Stimulated activated CD4-positive, alpha-beta T cell treated with anti-CD3 and anti-CD28 coated beads, TNF-alpha, amount 100 ng/mL, for 4 hours (primary cell): ENCODE measurements at regions not wholly inside any gene's neighbourhood (a gene's known extent, or its start where the extent isn't known, plus 50 kb on each side); places are given as distances from the start of the nearest gene placed in this dataset.
"Not testable (repeated sequence)": the region's sequence is repeated elsewhere in the genome, so short reads cannot be mapped to it uniquely, and the experiment has no call there.

ENCODE experiments used
- DNase-seq, 3 experiments: peaks; one replicate each; pipeline ENCODE4 v3.0.0-alpha.2; 2020; ENCODE audit warnings: low read depth in 3 of 3

DNA sequence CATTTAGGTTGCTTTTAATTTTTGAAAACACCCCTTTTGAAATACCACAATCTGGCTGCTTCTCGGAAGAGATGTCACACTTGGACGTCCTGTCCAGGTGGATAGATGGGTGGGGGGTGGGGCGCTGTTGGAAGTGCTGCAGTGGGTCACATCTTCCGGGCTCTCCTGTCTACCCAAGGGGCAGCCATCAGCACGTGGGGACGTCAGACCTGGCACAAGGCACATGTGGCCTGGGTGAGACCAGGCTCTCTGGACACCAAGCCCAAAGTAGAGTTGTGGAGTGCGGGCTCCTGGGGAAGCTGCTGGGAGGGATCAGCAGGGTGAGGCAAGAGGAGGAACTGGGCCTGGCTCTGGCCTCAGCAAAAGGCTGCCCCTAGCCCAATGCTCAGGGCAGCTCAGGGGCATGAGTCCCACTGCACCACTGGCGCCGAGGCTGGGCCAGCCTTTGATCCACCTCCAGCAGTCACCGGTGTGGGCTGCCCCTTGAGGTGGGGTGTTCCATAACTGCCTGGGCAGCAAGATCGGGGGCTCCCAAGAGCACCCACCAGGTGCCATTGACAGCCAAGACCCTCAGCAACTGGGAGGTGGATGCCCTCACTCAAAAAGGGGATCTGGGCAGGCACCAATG, 68.6 kb upstream of the CCND1 start:
- no peak for DNase-seq

DNA sequence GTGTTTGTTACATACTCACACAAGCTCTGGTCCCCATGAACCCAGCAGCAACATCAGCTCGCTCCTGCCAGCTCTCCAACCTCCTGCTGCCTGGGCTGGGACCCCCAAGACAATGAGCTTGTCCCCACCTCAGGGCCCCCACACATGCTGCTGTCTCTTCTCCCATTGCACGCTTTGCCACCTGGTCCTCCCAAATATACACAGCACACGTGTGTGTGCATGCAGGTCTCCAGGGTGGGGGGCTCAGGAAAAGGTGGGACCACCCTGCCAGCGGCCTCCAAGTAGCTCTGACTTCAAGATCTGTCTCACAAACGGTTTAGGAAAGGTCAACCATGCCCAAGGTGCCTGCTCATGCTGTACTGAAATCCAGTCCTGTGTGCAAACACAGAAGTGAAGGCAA, 68.1 kb upstream of the CCND1 start:
- DNase-seq, result no peak

DNA sequence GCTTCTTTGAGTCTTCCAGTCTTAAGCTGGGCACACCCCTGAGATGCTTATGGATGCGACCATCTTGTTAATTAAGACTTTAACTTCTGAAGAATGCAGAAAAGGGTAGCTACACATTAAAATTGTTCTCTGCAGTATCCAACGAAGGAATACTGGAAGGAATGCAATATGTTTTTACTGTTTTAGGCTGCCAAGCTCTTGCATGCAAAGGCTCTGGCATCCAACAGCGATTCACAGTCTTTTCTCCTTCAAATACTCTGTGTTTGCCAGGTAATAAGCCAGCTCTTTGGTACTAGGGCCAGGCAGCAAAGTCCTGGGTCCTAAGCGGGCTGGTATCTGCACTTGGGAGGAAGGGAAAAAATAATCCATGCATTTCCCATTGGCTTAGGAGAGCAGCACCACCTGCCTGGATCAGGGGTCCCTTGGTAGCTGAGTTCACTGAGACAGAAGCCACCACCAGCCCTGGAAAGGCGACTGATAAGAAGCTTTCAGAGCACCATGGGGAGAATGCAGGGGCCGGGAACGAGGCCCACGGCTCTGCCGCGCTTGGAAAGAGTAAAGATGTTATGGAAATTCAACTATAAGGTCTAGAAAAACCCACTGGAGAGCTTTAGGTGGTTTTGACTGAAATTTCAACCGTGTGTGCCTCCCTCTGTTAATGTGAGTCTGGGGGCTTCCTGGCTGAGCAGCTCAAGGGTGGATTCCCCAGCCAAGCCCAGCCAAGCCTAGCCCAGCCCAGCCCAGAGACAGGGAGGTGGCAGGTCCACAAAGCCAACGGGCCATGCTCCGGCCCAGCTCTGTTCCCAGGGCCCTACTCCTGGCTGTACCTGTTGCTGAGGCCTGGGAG, 67.0 kb upstream of the CCND1 start:
- DNase-seq, result no peak

DNA sequence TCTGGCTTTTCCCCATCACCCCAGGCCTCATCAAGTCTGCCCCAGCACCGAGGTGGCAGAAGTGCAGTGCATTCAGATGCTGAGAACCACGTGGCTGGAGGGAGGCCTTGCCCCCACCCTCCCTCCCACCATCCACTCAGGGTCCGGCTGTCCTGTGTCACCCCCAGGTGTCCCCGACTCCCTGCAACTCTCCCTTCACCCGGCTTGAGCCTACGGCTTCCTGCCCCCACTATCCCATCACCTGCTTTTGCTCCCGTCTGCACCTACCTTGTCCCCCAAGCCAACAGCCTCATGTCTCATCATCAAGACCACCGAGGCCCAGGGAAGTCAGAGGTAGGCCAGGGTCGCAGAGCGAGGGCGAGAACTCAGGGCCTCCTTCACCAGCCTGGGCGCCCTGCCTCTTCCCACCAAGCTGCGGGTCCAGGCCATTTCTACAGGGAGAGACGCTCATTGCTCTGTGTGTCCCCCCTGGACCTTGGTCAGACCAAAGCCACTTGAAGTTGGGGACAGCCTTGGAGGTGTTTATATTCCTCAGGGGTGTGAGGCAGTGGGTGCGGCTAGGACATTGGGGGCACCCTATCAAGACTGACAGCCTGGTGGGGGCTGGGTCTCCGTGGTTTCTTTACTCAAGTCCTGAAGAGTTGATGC, 66.2 kb upstream of the CCND1 start:
- no peak for DNase-seq

DNA sequence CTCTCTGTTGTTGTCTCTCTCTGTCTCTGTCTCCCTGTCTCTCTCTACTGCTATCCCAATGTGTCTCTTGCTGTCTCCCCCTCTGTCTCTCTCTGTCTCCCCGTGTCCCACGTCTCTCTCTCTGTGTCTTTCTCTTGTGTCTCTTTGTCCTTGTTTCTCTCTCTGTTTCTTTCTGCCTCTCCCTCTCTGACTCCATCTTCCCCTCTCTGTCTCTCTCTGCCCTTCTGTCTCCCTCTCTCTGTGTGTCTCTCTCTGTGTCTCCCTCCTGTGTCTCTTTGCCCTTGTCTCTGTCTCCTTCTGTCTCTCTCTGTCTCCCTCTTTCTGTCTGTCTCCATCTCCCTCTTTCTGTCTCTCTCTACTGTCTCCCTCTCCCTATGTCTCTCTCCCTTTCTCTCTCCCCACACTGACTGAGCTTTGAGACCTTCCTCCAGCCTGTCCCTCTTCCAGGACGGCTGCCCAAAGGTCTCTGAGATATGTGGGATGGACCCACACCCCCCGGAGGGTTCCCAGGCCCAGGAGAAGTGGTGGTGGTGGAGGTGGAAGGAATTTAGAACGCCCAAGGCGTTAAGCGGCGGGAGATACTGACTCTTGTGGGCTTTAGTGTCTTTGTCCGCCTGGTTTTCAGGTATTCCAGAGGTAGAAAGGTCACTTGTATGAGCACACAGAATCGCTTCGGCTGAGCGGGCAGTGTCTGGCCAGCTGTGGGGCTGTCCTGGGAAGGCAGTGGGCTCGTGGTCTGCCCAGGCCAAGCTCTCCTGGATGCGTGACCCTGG, 65.5 kb upstream of the CCND1 start:
- no peak for DNase-seq

DNA sequence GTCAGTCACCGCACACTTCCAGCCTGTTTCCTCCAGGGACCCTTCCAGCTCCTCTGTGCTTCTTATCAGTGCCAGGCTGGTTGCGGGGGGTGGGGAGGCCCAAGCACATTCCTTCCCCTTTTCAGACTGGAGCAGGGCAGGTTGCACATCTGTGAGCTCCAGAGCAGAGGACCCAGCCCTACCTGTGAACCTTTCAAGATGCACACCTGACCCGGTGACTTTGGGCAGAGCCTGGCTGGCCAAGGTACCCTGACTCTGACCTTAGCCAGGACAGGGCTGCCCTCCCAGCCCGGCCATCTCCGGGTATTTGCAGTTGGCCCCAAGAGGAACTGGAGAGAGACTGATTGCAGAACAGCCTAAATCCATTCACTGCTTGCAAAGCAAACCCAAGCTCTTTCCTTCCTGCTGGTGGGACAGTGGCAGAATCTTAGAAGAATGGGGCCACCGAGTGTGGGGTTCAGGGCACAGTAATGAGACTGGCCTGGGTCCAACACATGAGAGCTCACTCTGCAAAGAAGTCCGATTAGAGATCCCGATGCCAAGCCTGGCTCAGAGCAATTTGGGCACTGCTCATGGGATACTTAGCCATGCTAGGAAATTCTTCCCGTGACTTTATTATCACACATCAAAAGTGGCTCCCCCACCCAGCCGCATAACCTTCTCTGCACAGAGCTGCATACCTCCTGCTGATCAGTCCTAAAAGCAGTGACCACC, 64.7 kb upstream of the CCND1 start:
- no peak for DNase-seq

DNA sequence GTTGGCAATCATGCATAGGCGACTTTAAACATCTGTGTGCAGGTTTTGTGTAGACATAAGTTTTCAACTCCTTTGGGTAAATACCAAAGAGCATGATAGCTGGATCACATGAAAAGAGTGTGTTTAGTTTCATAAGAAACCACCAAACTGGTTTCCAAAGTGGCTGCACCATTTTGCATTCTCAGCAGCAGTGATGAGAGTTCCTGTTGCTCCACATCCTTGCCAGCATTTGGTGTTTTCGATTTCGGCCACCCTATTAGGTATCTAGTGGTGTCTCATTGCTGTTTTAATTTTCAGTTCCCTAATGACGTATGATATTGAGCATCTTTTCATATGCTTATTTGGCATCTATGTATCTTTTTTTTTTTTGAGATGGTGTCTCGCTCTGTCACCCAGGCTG, 62.8 kb upstream of the CCND1 start:
- DNase-seq, result no peak

DNA sequence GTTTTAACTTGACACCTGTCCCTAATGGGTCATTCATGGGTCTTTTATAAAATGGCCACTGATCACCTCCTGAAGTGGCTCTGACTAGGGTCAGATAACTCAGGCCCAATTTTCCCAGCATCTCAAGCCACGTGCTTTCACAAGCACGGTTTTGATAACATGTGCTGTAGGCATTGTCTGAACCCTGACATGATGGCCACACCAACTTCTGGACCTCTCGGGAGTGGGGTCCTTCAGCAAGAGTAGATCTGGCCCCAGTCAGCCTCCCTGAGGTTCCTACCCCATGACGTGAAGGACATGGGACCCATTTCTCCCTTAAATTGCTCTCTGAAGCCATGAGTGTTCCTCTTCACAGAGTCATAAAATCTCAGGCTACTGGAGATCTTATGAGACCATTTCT, 60.4 kb upstream of the CCND1 start:
- no peak for DNase-seq

DNA sequence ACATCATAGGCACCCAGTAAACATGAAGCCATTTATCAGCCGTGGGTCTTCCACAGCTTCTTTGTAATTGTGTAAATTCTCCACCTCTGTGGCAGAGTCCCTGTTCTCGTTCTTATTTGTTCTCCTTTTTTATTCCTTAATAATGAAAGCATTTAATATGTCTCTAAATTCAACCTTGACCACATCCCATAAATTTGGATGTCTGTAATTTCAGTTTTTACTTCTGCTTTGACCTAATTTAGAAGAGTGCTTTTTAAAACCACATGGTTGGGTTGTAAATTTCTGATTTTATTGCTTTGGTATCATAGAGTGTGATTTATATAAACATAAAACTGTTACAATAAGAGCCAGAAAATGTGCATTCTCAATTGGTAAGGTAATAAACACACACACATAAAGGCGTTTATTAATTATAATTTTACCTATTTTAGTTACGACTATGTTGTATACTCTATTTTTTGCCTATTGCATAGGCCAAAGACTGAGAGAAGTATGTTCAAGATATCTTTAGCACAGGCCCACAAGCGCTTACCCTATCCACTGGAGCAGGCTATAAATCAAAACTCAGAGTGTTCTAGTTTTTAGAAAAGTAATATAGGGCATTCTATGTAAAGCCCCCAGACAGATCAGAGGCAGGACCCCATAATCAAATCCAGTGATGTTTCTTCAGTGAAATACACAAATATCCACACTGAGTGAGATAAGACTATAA, 58.0 kb upstream of the CCND1 start:
- no peak for DNase-seq

DNA sequence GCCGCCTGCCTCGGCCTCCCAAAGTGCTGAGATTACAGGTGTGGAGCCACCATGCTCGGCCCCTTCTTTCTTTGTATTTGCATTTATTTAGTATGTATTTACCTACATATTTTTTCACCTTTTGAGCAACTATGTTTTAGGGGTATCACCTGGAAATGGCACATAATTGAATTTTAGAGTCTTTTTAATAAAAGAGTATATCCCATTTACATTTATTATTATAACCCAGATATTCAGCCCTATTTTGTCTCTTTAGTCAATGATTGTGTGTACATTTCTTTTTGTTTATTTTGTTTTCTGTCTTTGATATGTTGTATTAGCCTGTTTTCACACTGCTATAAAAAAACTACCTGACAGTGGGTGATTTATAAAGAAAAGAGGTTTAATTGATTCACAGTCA, 56.8 kb upstream of the CCND1 start:
- DNase-seq, result no peak

DNA sequence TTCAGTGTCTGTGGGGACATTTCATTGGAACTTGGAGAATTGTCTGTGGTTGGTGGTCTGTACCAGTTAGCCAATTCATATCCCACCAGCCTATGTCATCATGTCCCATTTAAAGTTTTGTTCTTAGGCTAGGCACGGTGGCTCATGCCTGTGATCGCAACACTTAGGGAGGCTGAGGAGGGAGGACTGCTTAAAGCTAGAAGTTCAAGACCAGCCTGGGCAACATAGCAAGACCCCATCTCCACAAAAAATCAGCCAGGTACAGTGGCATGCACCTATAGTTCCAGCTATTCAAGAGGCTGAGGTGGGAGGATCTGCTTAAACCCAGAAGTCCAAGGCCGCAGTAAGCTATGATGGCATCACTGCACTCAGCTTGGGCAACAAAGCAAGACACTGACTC, 55.6 kb upstream of the CCND1 start:
- no peak for DNase-seq

DNA sequence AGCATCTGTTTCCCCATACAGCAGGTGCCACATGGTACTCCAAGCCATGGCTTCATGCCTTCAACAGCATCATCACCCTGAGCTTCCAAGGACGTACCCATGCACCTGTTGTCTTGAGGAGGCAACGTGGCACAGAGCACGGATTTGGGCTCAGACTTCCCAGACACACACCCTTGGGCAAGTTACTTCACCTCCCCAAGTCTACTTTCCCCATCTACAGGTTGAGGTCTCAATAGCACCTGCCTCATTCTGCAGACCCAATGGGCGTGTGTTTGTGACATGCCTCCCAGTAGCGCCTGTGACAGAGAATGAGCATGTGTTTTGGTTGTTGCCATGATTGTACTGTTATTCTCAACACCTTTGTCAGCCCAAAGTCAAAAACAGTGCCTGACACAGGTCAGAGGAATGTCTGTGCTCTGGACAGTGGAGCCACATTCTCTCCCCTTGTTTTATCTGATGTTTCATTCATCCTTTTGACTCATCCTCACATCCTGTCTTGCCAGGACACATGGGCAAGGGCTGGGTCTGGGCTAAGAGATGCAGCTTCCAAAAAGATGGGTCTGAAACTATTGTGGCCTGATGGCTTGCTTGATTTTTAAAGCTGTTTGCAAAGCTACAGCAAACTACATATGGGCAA, 53.4 kb upstream of the CCND1 start:
- no peak for DNase-seq

DNA sequence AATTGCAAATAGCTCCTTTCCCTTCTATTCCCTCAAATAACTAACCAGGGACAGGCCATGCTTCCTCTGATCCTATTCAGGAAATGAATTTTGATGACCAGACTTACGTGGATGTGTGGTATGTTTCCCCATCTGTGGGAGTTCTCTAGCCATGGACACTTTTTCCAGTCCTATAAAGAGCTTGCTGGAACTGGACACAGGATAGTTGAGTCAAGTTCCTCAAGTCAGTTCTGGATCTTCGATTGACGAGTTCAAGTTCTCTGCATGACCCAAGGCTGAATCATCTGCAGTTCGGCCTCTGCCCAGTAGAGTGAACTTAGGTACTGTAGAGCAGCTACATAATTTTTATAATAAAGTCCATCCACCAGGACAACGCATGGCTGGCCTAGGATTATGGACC, 52.7 kb upstream of the CCND1 start:
- no peak for DNase-seq

DNA sequence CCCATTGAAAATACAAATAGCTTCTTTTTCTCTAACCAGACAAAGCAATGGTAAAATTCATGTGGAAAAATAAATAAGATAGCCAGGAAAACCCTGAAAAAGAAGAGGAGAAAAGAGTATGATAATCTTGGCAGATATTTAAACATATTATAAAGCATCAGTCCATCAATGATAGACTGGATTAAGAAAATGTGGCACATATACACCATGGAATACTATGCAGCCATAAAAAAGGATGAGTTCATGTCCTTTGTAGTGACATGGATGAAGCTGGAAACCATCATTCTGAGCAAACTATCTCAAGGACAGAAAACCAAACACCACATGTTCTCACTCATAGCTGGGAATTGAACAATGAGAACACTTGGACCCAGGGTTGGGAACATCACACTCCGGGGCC, 50.9 kb upstream of the CCND1 start:
- DNase-seq, result not testable (repeated sequence)
